Peyer's patch (tissue), 4 donors: ENCODE measurements at regions not wholly inside any gene's neighbourhood (a gene's known extent, or its start where the extent isn't known, plus 50 kb on each side); places are given as distances from the start of the nearest gene placed in this dataset.
"Not testable (repeated sequence)": the region's sequence is repeated elsewhere in the genome, so short reads cannot be mapped to it uniquely, and the experiment has no call there.

Experiments
- DNase-seq, 3 donors: peaks; one replicate each; pipeline ENCODE4 v3.0.0-alpha.2; 2017 to 2019
- H3K27ac ChIP-seq, 4 donors: fragments of 200-600 bp; sonication (generic); one replicate each; pipeline ENCODE4 v1.5.1; 2016 to 2019
- H3K27me3 ChIP-seq, 2 donors: fragments of 200-600 bp; sonication (generic); one replicate each; pipeline ENCODE4 v1.5.1; 2019
- H3K36me3 ChIP-seq, 3 donors: fragments of 200-600 bp; sonication (generic); one replicate each; pipeline ENCODE4 v1.5.1; 2016 to 2019
- H3K4me1 ChIP-seq, 4 donors: fragments of 200-600 bp; sonication (generic); one replicate each; pipeline ENCODE4 v1.5.1; 2016 to 2019
- H3K4me3 ChIP-seq, 4 donors: fragments of 200-600 bp; sonication (generic); 1 replicate in 3 of 4; 2 replicates in 1 of 4; pipeline ENCODE4 v1.5.1; 2016 to 2019; ENCODE audit warnings: mild to moderate bottlenecking in 1 of 4
- H3K9me3 ChIP-seq, 4 donors: fragments of 200-600 bp; sonication (generic); one replicate each; pipeline ENCODE4 v1.5.1; 2016 to 2019; ENCODE audit warnings: mild to moderate bottlenecking in 1 of 4
- CTCF ChIP-seq, 6 experiments: fragments of 450-650 bp in 4 of 6; fragments of 200-600 bp in 2 of 6; sonication (generic) in 1 of 6; IDR thresholded peaks; one replicate each; pipeline ENCODE4 v1.5.1; 2017 to 2019; ENCODE audit warnings: antibody characterized with exemption in 6 of 6, mild to moderate bottlenecking in 3 of 6, moderate library complexity in 1 of 6
- POLR2A ChIP-seq, 2 donors: fragments of 450-650 bp; IDR thresholded peaks; one replicate each; pipeline ENCODE4 v1.5.1; 2017; ENCODE audit warnings: antibody characterized with exemption in 2 of 2, mild to moderate bottlenecking in 2 of 2, moderate library complexity in 2 of 2

DNA sequence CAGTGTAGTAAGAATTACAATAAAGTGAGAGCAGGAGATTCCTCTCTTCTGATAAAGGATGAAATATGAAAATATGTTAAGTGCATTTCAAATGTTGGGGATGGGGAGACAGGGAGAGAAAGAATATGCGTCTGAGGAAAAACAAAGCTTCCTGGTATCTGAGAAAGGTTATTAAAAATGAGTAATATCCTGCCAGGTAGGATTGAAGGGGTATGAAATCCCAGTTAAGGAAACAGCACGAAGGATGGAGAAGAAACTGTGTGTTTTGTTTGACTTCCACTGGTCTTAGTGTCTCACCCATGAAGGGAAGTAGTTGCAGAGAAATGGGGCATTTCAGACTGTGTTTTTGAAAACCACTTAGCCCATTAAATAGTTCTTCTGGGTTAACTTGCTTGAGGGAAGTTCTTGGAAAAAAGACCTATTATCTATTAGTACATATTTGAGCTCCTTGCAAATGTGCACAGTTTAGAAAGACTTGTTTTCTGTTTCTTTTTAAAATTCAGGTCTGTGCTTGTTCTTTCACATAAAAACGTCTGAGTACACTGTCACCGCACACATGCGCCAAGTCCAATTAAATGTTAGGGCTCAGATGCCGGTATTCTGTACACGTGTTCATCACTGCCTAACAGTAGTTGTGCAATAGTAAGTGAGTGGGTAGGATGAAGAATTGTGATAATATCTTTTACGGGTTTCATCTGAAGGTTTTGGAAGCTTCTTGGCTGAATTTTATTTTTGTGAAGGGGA, 196.1 kb upstream of the P2RY1 start:
- no peaks in the 10 kb centered on the region for H3K27me3 ChIP-seq
- no peak for DNase-seq
- no peak overlapping the region for H3K27ac ChIP-seq
- H3K4me1 ChIP-seq: peaks cover 0 to 3% (median 0%) of the 10 kb centered on the region in 4 donors
- no peaks in the 10 kb centered on the region for H3K36me3 ChIP-seq
- no peaks in the 10 kb centered on the region for H3K9me3 ChIP-seq
- no peak for TF ChIP-seq POLR2A (IDR thresholded peaks at IDR 0.05)
- no peak for TF ChIP-seq CTCF (IDR thresholded peaks at IDR 0.05)
- H3K4me3 ChIP-seq: no peak overlapping the region

DNA sequence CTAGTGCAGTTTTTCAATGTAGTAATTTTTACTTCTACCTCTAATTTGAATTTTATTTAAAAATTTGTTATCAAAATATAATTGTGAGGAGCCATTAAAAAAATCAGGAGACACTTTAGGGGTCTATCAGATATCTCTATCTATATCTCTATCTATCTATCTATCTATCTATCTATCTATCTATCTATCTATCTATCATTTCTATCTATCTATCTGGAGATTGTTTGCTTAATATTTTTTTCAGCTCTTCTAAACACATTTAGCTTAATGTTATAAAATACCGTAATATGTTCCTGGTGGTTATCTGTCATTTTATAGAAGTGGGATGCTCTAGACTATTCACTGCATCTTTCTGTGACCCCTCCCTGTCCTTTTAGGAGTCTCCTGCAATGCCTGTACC, 193.7 kb upstream of the P2RY1 start:
- H3K27ac ChIP-seq: no peak overlapping the region
- no peaks in the 10 kb centered on the region for H3K36me3 ChIP-seq
- no peaks in the 10 kb centered on the region for H3K9me3 ChIP-seq
- no peaks in the 10 kb centered on the region for H3K4me1 ChIP-seq
- no peak for DNase-seq
- H3K27me3 ChIP-seq: no peaks in the 10 kb centered on the region
- no peak overlapping the region for H3K4me3 ChIP-seq
- no peak for TF ChIP-seq POLR2A (IDR thresholded peaks at IDR 0.05)
- TF ChIP-seq CTCF (IDR thresholded peaks at IDR 0.05): no peak

DNA sequence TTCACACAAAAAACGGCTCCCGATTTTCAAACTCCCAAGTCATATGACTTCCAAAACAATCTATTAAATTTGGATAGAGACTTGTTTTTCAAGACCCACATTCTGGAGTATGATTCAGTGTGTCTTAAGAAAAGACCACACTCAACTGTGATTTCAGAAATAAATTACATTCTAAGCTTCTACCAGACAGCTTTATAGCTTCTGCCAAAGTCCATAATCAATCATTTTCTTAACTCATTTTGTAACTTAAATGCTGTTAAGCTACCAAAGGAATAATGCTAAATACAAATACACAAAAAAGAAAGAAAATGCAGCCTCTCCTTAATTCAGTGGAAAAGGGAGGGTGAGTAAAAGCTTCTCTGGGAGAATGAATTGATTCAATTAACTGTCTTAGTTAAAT, 192.3 kb upstream of the P2RY1 start:
- DNase-seq: no peak

DNA sequence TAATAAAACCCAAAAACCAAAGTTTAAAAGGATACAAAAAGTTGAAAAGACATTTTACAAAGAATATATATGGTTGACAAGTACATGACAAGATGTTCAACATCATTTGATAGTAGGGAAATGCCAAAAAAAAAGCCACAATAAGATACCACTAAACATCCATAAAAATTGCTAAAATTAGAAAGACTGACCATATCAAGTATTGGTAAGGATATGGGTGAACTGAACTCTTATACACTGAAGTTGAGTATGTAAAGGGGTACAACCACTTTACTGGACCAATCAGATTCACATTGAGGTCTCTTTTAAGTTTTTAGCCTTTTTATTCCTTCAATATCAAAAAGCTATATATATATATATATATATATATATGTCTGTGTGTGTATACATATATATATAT, 190.5 kb upstream of the P2RY1 start:
- no peak for DNase-seq
- Histone ChIP-seq H3K36me3 (no peaks in the 10 kb centered on the region), H3K27me3 (no peaks in the 10 kb centered on the region), H3K4me3 (no peak overlapping the region), H3K9me3 (no peaks in the 10 kb centered on the region), H3K27ac (no peak overlapping the region), H3K4me1 (no peaks in the 10 kb centered on the region)
- no peak for TF ChIP-seq CTCF (IDR thresholded peaks at IDR 0.05)
- TF ChIP-seq POLR2A (IDR thresholded peaks at IDR 0.05): no peak

More for the DNA sequence above, 192.3 kb upstream of the P2RY1 start:
- Histone ChIP-seq H3K4me3 (no peak overlapping the region), H3K36me3 (no peaks in the 10 kb centered on the region), H3K4me1 (no peaks in the 10 kb centered on the region), H3K9me3 (no peaks in the 10 kb centered on the region), H3K27ac (no peak overlapping the region), H3K27me3 (no peaks in the 10 kb centered on the region)
- TF ChIP-seq CTCF (IDR thresholded peaks at IDR 0.05) (no peak), POLR2A (IDR thresholded peaks at IDR 0.05) (no peak)

DNA sequence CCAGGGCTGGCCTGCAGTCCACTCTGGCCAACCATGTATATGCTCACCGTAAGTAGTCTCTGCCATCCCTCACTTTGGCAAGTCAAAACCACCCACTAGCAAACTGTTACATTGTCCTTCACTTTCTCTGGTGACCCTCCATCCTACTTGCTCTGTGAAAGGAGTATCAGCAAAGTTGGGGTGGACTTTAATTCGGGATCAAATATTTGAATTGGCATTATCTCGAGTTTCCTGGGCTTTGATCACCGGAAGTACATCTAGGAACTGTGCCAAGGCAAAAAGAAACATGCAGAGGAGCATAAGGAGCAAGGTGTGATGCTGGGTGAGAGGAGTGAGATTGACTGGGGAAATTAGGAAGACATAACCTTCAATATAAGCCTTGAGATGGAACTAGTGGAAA, 188.9 kb upstream of the P2RY1 start:
- Histone ChIP-seq H3K4me1 (no peaks in the 10 kb centered on the region), H3K27ac (no peak overlapping the region), H3K9me3 (no peaks in the 10 kb centered on the region), H3K36me3 (no peaks in the 10 kb centered on the region), H3K27me3 (no peaks in the 10 kb centered on the region), H3K4me3 (no peak overlapping the region)
- no peak for DNase-seq
- TF ChIP-seq CTCF (IDR thresholded peaks at IDR 0.05): no peak
- no peak for TF ChIP-seq POLR2A (IDR thresholded peaks at IDR 0.05)

- no peak for TF ChIP-seq CTCF (IDR thresholded peaks at IDR 0.05)
- no peak for TF ChIP-seq POLR2A (IDR thresholded peaks at IDR 0.05)
- Histone ChIP-seq H3K4me3 (no peak overlapping the region), H3K27ac (no peak overlapping the region), H3K27me3 (no peaks in the 10 kb centered on the region), H3K4me1 (no peaks in the 10 kb centered on the region), H3K36me3 (no peaks in the 10 kb centered on the region), H3K9me3 (no peaks in the 10 kb centered on the region)
- DNase-seq: no peak
Measured at GRCh38 chr3:152650177-152650576, 184.8 kb upstream of the P2RY1 start.

GRCh38 chr3:152650923-152651322, 184.0 kb upstream of the P2RY1 start:
- H3K27me3 ChIP-seq, H3K4me1 ChIP-seq, H3K9me3 ChIP-seq, H3K36me3 ChIP-seq, H3K4me3 ChIP-seq, H3K27ac ChIP-seq, DNase-seq: not testable (repeated sequence)
